IPS-15b (cell line): ENCODE measurements at regions not wholly inside any gene's neighbourhood (a gene's known extent, or its start where the extent isn't known, plus 50 kb on each side); places are given as distances from the start of the nearest gene placed in this dataset.
"Not testable (repeated sequence)": the region's sequence is repeated elsewhere in the genome, so short reads cannot be mapped to it uniquely, and the experiment has no call there.

Experiments
- H3K27me3 ChIP-seq: one replicate; pipeline ENCODE4 v1.6.1; 2013; ENCODE audit warnings: low read length; ENCODE audit not compliant: control insufficient read depth, insufficient read depth
- H3K36me3 ChIP-seq: one replicate; pipeline ENCODE4 v1.6.1; 2013; ENCODE audit warnings: low read length; ENCODE audit not compliant: control insufficient read depth, insufficient read depth
- H3K4me1 ChIP-seq: one replicate; pipeline ENCODE4 v1.6.1; 2013; ENCODE audit warnings: mild to moderate bottlenecking, low read length; ENCODE audit not compliant: control insufficient read depth, insufficient read depth
- H3K4me3 ChIP-seq: one replicate; pipeline ENCODE4 v1.5.1; 2013; ENCODE audit warnings: low read depth, low read length
- H3K9ac ChIP-seq: one replicate; pipeline ENCODE4 v1.6.1; 2013; ENCODE audit warnings: low read depth, mild to moderate bottlenecking, low read length
- H3K9me3 ChIP-seq: one replicate; pipeline ENCODE4 v1.6.1; 2013; ENCODE audit warnings: mild to moderate bottlenecking, low read length; ENCODE audit not compliant: control insufficient read depth, insufficient read depth

DNA sequence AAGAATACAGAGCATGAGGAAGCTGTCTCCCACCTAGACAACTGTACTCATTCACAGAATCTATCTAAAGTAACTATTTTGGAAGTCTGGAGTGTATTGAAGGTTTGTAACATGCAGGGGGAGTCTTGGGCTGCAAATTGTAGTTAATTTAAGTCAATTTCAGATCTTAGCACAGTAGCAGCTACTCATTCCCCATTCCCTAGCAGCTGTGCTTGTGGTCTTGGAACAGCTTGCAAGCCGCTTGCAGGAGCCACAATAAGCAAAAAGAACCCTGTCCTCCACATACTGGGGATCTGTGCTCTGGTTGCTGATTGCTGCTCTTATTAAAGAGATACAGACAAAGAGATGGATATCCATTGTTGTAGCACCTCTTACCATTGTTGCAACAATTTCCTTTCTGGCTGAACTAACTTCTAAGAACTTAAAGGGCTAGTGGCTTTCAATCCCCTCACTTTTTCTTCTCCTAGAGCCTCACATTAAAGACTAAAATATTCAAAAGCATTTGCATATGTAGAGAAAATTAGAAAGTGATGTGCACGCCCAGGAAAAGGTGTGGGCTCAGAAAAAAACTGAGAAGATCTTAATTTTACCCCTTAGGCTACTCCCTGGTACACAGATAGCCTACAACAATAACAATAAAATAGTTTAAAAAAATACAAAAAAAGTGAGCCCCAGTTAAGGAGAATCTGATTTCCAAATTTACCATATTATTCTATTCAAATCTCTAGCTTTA is 1775.1 kb upstream of the PIK3C3 start:
- H3K9ac ChIP-seq, result no peak overlapping the region
- no peaks in the 10 kb centered on the region for H3K36me3 ChIP-seq
- H3K4me3 ChIP-seq, result no peak overlapping the region
- peaks cover 8% of the 10 kb centered on the region for H3K4me1 ChIP-seq
- no peaks in the 10 kb centered on the region for H3K9me3 ChIP-seq
- H3K27me3 ChIP-seq, result no peaks in the 10 kb centered on the region

DNA sequence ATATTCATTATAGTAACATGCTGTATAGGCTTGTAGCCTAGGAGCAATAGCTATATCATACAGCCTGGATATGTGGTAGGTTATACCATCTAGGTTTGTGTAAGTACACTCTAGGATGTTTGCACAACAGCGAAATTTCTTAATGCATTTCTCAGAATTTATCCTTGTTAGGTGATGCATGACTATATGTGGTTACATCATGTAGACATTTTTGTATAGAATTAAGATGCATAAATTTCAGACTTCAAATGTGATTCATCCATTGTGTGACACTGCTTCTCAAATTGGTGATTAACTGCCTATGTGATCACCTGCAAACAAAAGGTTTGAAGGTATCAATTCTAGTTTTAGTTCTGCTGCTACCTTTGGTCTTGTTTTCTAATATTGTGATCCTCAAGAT is 1787.0 kb upstream of the PIK3C3 start:
- no peaks in the 10 kb centered on the region for H3K4me1 ChIP-seq
- H3K9me3 ChIP-seq, result no peaks in the 10 kb centered on the region
- H3K9ac ChIP-seq, result no peak overlapping the region
- no peaks in the 10 kb centered on the region for H3K36me3 ChIP-seq
- no peaks in the 10 kb centered on the region for H3K27me3 ChIP-seq
- H3K4me3 ChIP-seq, result no peak overlapping the region

DNA sequence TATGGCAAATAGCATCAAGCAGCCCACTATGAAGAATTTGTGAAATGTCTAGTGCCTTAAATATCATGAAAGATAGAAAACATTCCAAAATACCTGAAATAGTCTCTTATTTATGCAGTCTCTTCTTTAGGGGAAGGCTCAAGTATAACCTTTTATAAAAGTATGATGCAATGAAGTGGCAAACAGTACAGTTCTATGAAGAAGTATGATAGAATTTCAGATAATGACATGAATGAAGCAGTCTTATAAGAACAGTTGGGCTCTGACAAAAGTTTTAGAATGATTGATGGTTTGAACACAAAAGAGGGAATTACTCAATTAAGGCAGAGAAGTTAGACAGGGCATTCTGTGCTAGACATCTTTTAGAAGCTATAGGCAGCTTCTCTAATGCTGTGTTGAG is 1791.8 kb upstream of the PIK3C3 start:
- Histone ChIP-seq H3K4me3 (no peak overlapping the region), H3K4me1 (no peaks in the 10 kb centered on the region), H3K9ac (no peak overlapping the region), H3K9me3 (no peaks in the 10 kb centered on the region), H3K36me3 (no peaks in the 10 kb centered on the region), H3K27me3 (no peaks in the 10 kb centered on the region)

DNA sequence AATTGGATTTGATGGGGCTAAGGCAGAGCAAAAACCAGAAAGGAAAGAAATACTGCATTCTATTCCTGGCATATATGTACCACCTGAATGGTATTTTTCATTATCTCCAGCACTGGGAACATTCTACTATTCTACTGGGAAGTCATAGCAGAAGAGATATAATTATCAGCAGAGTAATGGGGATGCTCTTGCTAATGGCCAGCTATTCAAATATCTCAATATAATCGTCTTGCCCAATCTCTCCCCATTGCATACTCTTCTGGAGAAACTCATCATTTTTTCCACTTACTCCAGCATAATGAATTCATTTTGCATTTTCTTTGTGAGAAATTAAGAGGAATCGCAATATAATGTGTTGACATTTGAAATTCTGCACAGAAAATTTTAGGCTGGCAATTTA is 1794.7 kb upstream of the PIK3C3 start:
- H3K4me1 ChIP-seq, result no peaks in the 10 kb centered on the region
- no peak overlapping the region for H3K9ac ChIP-seq
- no peaks in the 10 kb centered on the region for H3K9me3 ChIP-seq

DNA sequence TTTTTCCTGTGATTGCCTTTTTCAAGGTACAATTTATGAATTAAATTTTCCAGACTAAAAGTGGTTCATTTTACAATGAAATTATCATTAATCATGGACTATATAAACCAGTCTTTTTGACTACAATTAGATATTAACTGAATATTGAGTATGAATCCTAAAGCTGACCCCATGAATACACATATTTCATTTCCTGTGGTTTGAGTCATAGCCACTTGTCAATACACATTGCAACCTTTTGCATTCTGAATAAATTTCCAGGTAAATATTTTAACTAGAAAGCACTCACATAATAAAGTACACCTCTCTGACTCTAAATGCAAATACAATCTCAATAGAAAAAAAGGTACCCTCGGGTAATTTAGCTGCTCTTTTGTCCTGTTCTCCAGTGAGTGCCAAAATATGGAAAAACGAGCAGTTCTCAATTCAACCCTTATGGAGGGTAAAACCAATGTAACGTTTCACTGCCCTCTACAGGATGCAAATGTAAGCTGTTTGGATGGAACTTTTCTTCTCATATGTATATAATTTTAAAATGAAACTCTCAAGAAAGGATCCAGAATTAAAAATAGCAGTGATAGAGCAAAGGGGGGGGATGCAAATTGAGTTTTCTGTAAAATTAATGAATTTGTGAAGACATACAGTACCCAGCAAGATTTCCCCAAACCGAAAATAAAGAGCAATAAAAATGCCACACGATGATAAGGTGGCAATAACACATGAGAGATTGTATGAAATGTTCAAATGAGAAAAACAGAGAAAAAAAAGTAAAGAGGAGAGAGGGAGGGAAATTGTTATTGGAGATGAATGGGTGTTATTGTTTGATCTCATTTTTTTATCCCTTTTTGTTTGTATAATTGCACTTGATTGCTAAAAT is 1795.7 kb upstream of the PIK3C3 start:
- H3K9me3 ChIP-seq, result no peaks in the 10 kb centered on the region
- H3K27me3 ChIP-seq, result no peaks in the 10 kb centered on the region
- H3K36me3 ChIP-seq, result no peaks in the 10 kb centered on the region
- H3K4me3 ChIP-seq, result no peak overlapping the region
- H3K4me1 ChIP-seq, result no peaks in the 10 kb centered on the region
- H3K9ac ChIP-seq, result no peak overlapping the region

More for the DNA sequence above, 1794.7 kb upstream of the PIK3C3 start:
- Histone ChIP-seq H3K4me3 (no peak overlapping the region), H3K36me3 (no peaks in the 10 kb centered on the region), H3K27me3 (no peaks in the 10 kb centered on the region)

GRCh38 chr18:40157120-40157519 is 1797.9 kb upstream of the PIK3C3 start:
- H3K27me3 ChIP-seq, result no peaks in the 10 kb centered on the region
- no peaks in the 10 kb centered on the region for H3K36me3 ChIP-seq
- H3K9ac ChIP-seq, result no peak overlapping the region
- H3K4me3 ChIP-seq, result no peak overlapping the region
- H3K9me3 ChIP-seq, result no peaks in the 10 kb centered on the region
- H3K4me1 ChIP-seq, result no peaks in the 10 kb centered on the region

DNA sequence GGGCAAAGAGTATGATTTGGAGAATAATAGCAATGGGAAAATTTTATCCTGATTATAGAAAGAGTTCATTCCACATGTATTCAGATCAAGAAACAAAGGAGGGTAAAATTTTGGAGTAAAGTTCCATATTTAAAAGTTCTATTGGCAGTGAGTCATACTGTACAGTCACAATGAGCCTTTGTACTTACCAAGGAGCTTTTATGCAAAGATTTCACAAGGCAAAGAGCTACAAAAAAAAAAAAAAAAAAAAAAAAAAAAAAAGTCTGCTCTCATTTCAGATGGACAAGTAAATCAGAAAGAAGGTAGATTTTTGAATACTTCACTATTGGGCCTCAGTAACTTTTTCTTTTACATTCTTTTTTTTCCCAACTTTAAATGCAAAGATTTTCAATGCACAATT is 1802.2 kb upstream of the PIK3C3 start:
- Histone ChIP-seq H3K4me3 (no peak overlapping the region), H3K9ac (no peak overlapping the region), H3K36me3 (no peaks in the 10 kb centered on the region), H3K4me1 (no peaks in the 10 kb centered on the region), H3K9me3 (no peaks in the 10 kb centered on the region), H3K27me3 (no peaks in the 10 kb centered on the region)

DNA sequence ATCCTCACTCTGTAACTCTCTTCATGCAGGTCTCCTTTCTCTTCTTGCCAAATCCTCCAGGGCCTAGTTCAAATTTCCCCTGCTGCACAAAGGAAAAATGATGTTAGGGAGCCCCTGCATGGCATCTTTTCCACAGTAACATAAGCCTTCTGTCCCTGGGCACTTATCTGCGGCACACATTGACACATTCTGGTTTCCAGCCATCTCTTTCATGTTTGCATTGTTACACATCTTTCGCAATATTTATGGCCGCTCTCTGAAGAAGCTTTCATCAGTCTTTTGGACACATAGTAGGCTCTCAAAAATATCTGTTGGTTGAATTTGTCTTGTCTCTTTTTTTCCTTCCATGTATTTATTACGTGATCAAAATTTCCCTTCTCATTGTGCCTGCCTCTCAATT is 1806.1 kb upstream of the PIK3C3 start:
- Histone ChIP-seq H3K36me3 (no peaks in the 10 kb centered on the region), H3K9me3 (no peaks in the 10 kb centered on the region), H3K9ac (no peak overlapping the region), H3K4me3 (no peak overlapping the region), H3K4me1 (no peaks in the 10 kb centered on the region), H3K27me3 (no peaks in the 10 kb centered on the region)

GRCh38 chr18:40133253-40133652 is 1821.8 kb upstream of the PIK3C3 start:
- no peak overlapping the region for H3K9ac ChIP-seq

DNA sequence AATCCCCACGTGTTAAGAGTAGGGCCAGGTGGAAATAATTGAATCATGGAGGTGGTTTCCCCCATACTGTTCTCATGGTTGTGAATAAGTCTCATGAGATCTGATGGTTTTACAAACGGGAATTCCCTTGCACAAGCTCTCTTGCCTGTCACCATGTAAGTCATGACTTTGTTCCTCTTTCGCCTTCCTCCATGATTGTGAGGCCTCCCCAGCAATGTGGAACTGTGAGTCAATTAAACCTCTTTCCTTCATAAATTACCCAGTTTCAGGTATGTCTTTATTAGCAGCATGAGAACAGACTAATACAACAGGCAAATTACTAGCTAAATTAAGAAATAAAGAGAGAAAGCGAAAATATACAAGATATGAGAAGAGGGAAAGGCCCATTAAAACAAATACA is 1822.6 kb upstream of the PIK3C3 start:
- not testable (repeated sequence) for H3K9ac ChIP-seq, H3K27me3 ChIP-seq, H3K4me3 ChIP-seq, H3K9me3 ChIP-seq, H3K4me1 ChIP-seq, H3K36me3 ChIP-seq

More at GRCh38 chr18:40133253-40133652, 1821.8 kb upstream of the PIK3C3 start:
- no peaks in the 10 kb centered on the region for H3K4me1 ChIP-seq
- no peaks in the 10 kb centered on the region for H3K9me3 ChIP-seq
- no peaks in the 10 kb centered on the region for H3K27me3 ChIP-seq
- H3K4me3 ChIP-seq, result no peak overlapping the region
- H3K36me3 ChIP-seq, result no peaks in the 10 kb centered on the region

DNA sequence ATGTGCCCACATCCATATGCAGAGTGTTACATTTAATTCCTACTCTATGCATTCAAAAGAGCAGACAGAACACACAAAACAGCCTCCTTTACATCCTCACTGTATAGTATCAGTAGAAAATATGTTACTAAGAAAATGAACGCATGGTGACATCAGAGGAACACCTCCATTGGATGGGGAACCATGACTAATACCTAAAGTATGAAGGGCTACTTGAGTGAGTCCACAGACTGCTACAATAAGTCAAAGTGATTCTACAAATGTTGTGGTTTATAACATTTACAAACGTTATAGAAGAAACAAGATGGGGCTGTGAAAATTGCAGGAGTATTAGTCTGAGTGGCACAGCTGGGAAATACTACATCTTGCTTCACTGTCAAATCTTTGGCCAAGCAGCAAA is 1830.9 kb upstream of the PIK3C3 start:
- H3K4me1 ChIP-seq, result no peaks in the 10 kb centered on the region
- no peaks in the 10 kb centered on the region for H3K9me3 ChIP-seq
- H3K36me3 ChIP-seq, result no peaks in the 10 kb centered on the region
- no peak overlapping the region for H3K4me3 ChIP-seq
- H3K27me3 ChIP-seq, result no peaks in the 10 kb centered on the region
- H3K9ac ChIP-seq, result no peak overlapping the region

DNA sequence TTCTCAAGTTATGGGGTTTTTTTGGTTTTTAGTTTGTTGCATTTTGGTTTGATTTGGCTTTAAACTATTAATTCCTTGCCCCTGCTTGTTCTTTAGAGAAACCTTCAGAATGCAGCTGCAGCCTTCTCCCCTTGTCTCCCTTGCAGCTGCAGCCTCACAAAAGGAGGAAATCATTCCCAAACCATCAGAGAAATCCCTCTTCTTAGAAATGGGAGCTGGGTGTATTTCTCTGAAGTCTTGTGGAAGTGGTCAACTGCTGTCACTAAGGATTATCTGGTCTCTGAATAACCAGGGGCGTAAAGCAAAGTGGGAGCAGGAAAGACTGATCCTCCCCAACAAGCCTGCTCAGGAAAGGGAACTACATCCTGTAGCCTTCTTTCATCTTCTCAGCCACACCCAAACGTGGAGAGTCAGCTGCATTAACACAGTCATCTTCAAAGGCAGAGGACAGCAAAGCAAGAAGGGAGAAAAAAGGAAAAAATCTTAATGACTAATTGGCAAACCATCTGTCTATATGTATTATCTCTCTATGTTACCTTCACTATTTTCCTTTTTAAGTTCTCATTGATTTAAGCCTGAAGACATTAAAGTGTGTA is 1834.1 kb upstream of the PIK3C3 start:
- H3K4me3 ChIP-seq, result no peak overlapping the region
- H3K36me3 ChIP-seq, result no peaks in the 10 kb centered on the region
- no peaks in the 10 kb centered on the region for H3K27me3 ChIP-seq
- no peaks in the 10 kb centered on the region for H3K9me3 ChIP-seq
- H3K4me1 ChIP-seq, result no peaks in the 10 kb centered on the region
- no peak overlapping the region for H3K9ac ChIP-seq
